ENCODE measurements at regions not wholly inside any gene's neighbourhood (a gene's known extent, or its start where the extent isn't known, plus 50 kb on each side); places are given as distances from the start of the nearest gene placed in this dataset.

GRCh38 chr1:195580988-195581387, 1027.3 kb downstream of the KCNT2 start:
- intact Hi-C loops (cut with micrococcal nuclease) = no loop called here
- Mint-ChIP-seq H3K4me3 (ENCODE audit: unreplicated experiment) (no peak overlapping the region), H3K4me1 (ENCODE audit: insufficient read depth, unreplicated experiment) (peaks cover 5% of the 10 kb centered on the region), H3K27ac (ENCODE audit: low read depth, unreplicated experiment) (no peak overlapping the region), H3K36me3 (ENCODE audit: insufficient read depth, unreplicated experiment) (no peaks in the 10 kb centered on the region), H3K27me3 (ENCODE audit: insufficient read depth, unreplicated experiment) (no peaks in the 10 kb centered on the region), H3K9me3 (ENCODE audit: unreplicated experiment) (peaks cover 13% of the 10 kb centered on the region)
- ChIA-PET CTCF (interaction anchor here (0.7 kb wide), 1 partner anchor 122 kb away, joined by 4 read pairs; no protein-coding TSS in a partner anchor), POLR2A (no interaction called here)
- no peak for TF ChIP-seq CTCF (IDR thresholded peaks at IDR 0.05; ENCODE audit: unreplicated experiment)
- no peak for DNase-seq (ENCODE audit: unreplicated experiment)
- no TSS peak for BruUV-seq (replicated peaks)

- Mint-ChIP-seq H3K4me1 (ENCODE audit: insufficient read depth, unreplicated experiment) (no peaks in the 10 kb centered on the region), H3K9me3 (ENCODE audit: unreplicated experiment) (peaks cover 16% of the 10 kb centered on the region), H3K27ac (ENCODE audit: low read depth, unreplicated experiment) (no peak overlapping the region), H3K36me3 (ENCODE audit: insufficient read depth, unreplicated experiment) (no peaks in the 10 kb centered on the region), H3K4me3 (ENCODE audit: unreplicated experiment) (no peak overlapping the region), H3K27me3 (ENCODE audit: insufficient read depth, unreplicated experiment) (no peaks in the 10 kb centered on the region)
- intact Hi-C loops (cut with micrococcal nuclease) = no loop called here
- CTCF ChIA-PET = interaction anchor here (0.6 kb wide), 3 partner anchors 117 to 660 kb away, joined by 3 read pairs; no protein-coding TSS in a partner anchor
- TF ChIP-seq CTCF (IDR thresholded peaks at IDR 0.05; ENCODE audit: unreplicated experiment) = no peak
- no peak for DNase-seq (ENCODE audit: unreplicated experiment)
- POLR2A ChIA-PET = no interaction called here
- no TSS peak for BruUV-seq (replicated peaks)
These were observed 1030.5 kb downstream of the KCNT2 start for GRCh38 chr1:195577748-195578147.

GRCh38 chr1:195576641-195577040, 1031.6 kb downstream of the KCNT2 start:
- Mint-ChIP-seq H3K36me3 (ENCODE audit: insufficient read depth, unreplicated experiment) (no peaks in the 10 kb centered on the region), H3K27me3 (ENCODE audit: insufficient read depth, unreplicated experiment) (no peaks in the 10 kb centered on the region), H3K4me1 (ENCODE audit: insufficient read depth, unreplicated experiment) (no peaks in the 10 kb centered on the region), H3K4me3 (ENCODE audit: unreplicated experiment) (no peak overlapping the region), H3K9me3 (ENCODE audit: unreplicated experiment) (peaks cover 14% of the 10 kb centered on the region), H3K27ac (ENCODE audit: low read depth, unreplicated experiment) (no peak overlapping the region)
- ChIA-PET CTCF (interaction anchor here (0.5 to 0.6 kb wide), 2 partner anchors 18 to 122 kb away, joined by 4 read pairs; no protein-coding TSS in a partner anchor), POLR2A (no interaction called here)
- DNase-seq (ENCODE audit: unreplicated experiment) = no peak
- BruUV-seq (replicated peaks) = no TSS peak
- intact Hi-C loops (cut with micrococcal nuclease) = no loop called here
- TF ChIP-seq CTCF (IDR thresholded peaks at IDR 0.05; ENCODE audit: unreplicated experiment) = no peak

GRCh38 chr1:195574511-195574910, 1033.7 kb downstream of the KCNT2 start:
- Mint-ChIP-seq H3K27ac (ENCODE audit: low read depth, unreplicated experiment) (no peak overlapping the region), H3K9me3 (ENCODE audit: unreplicated experiment) (peaks cover 11% of the 10 kb centered on the region), H3K4me3 (ENCODE audit: unreplicated experiment) (no peak overlapping the region), H3K4me1 (ENCODE audit: insufficient read depth, unreplicated experiment) (no peaks in the 10 kb centered on the region), H3K27me3 (ENCODE audit: insufficient read depth, unreplicated experiment) (no peaks in the 10 kb centered on the region), H3K36me3 (ENCODE audit: insufficient read depth, unreplicated experiment) (no peaks in the 10 kb centered on the region)
- ChIA-PET POLR2A (no interaction called here), CTCF (interaction anchor here (0.6 kb wide), 1 partner anchor 74 kb away, joined by 3 read pairs; no protein-coding TSS in a partner anchor)
- intact Hi-C loops (cut with micrococcal nuclease) = no loop called here
- no peak for DNase-seq (ENCODE audit: unreplicated experiment)
- no peak for TF ChIP-seq CTCF (IDR thresholded peaks at IDR 0.05; ENCODE audit: unreplicated experiment)
- BruUV-seq (replicated peaks) = no TSS peak
